Psoas muscle (tissue), 7 donors: ENCODE measurements at regions not wholly inside any gene's neighbourhood (a gene's known extent, or its start where the extent isn't known, plus 50 kb on each side); places are given as distances from the start of the nearest gene placed in this dataset.

ENCODE experiments used
- ATAC-seq, 4 donors: fragments of 200-7000 bp; cut with Tn5 transposase; one replicate each; pipeline ENCODE4 v1.9.1; 2020; ENCODE audit warnings: moderate library complexity in 3 of 4, mild to moderate bottlenecking in 2 of 4
- DNase-seq, 2 donors: peaks; one replicate each; pipeline ENCODE4 v3.0.0-alpha.2; 2020
- H3K27ac ChIP-seq: fragments of 200-600 bp; one replicate; pipeline ENCODE4 v1.8.0; 2022
- H3K27me3 ChIP-seq, 3 donors: fragments of 200-600 bp in 1 of 3; one replicate each; pipeline versions ENCODE4 v1.6.1 to v1.8.0; 2013 to 2022; ENCODE audit warnings: low read length in 2 of 3, mild to moderate bottlenecking in 2 of 3, moderate library complexity in 1 of 3; ENCODE audit not compliant: insufficient read depth in 3 of 3
- H3K36me3 ChIP-seq, 2 donors: fragments of 200-600 bp in 1 of 2; one replicate each; pipeline versions ENCODE4 v1.6.1 to v1.8.0; 2013 to 2022; ENCODE audit warnings: low read depth in 1 of 2, mild to moderate bottlenecking in 1 of 2, moderate library complexity in 1 of 2; ENCODE audit not compliant: insufficient read depth in 1 of 2
- H3K4me1 ChIP-seq: fragments of 200-600 bp; one replicate; pipeline ENCODE4 v1.8.0; 2022
- H3K4me3 ChIP-seq: fragments of 200-600 bp; one replicate; pipeline ENCODE4 v1.8.0; 2022; ENCODE audit warnings: mild to moderate bottlenecking
- H3K9me3 ChIP-seq: fragments of 200-600 bp; one replicate; pipeline ENCODE4 v1.8.0; 2022
- CTCF ChIP-seq: fragments of 200-600 bp; IDR thresholded peaks from one replicate; pipeline ENCODE4 v1.8.0; 2022; ENCODE audit warnings: antibody characterized with exemption
- WGBS, 3 donors: extraction: QIAGEN DNeasy Blood & Tissue Kit; methylation state at CpG; one replicate each; pipeline versions ENCODE4 v1.1.6 to v1.1.7; 2013; 5-methylcytosine and 5-hydroxymethylcytosine counted together
- intact Hi-C, 2 donors: fragments of 100-400 bp; cut with DNase I; formaldehyde crosslinking; loops; one replicate each; pipeline versions ENCODE4 v1.11.0 to v1.14.2; 2022
- donor health status: healthy with polysubstance abuse.
- donor health status: DM: no; HTN: no; CAD: no; lungs with moderate emphysema.
- donor health status: Bipolar disorder and iron deficiency.
- donor health status: healthy.
- donor health status: DM: yes; HTN: yes; CAD: no.
- donor health status: DM: no; HTN: no; CAD: no.
- donor health status: DM: yes; HTN: yes; CAD: no.

GRCh38 chr2:80889009-80889408, 584.5 kb upstream of the LRRTM1 start:
- DNase-seq (no peak), ATAC-seq (no peak)
- 40 to 43% (median 43%) methylated on average over 2 of the region's 2 CpGs for WGBS, 3 donors
- Histone ChIP-seq H3K4me3 (no peak overlapping the region), H3K27ac (no peak overlapping the region), H3K27me3 (no peaks in the 10 kb centered on the region), H3K36me3 (no peaks in the 10 kb centered on the region), H3K4me1 (no peaks in the 10 kb centered on the region), H3K9me3 (no peaks in the 10 kb centered on the region)
- TF ChIP-seq CTCF: no peak
- intact Hi-C loops: no loop called here

GRCh38 chr2:80887841-80888378, 583.4 kb upstream of the LRRTM1 start:
- no peak overlapping the region for H3K27ac ChIP-seq
- no peak for TF ChIP-seq CTCF
- no peak overlapping the region for H3K4me3 ChIP-seq
- no peak for ATAC-seq
- WGBS, 3 donors: 42 to 49% (median 47%) methylated on average over 2 of the region's 2 CpGs
- no peak for DNase-seq
- intact Hi-C loops: no loop called here
- no peaks in the 10 kb centered on the region for H3K36me3 ChIP-seq
- no peaks in the 10 kb centered on the region for H3K4me1 ChIP-seq
- no peaks in the 10 kb centered on the region for H3K27me3 ChIP-seq
- no peaks in the 10 kb centered on the region for H3K9me3 ChIP-seq

GRCh38 chr2:80874374-80874773, 569.8 kb upstream of the LRRTM1 start:
- Histone ChIP-seq H3K4me1 (no peaks in the 10 kb centered on the region), H3K4me3 (no peak overlapping the region), H3K27ac (no peak overlapping the region), H3K27me3 (no peaks in the 10 kb centered on the region), H3K36me3 (no peaks in the 10 kb centered on the region), H3K9me3 (no peaks in the 10 kb centered on the region)
- intact Hi-C loops: no loop called here
- WGBS, 3 donors: 48 to 66% (median 55%) methylated on average over 2 of the region's 2 CpGs
- TF ChIP-seq CTCF: no peak
- ATAC-seq (no peak), DNase-seq (no peak)

GRCh38 chr2:80869858-80870438, 565.4 kb upstream of the LRRTM1 start:
- ATAC-seq (no peak), DNase-seq (no peak)
- intact Hi-C loops: no loop called here
- Histone ChIP-seq H3K27me3 (no peaks in the 10 kb centered on the region), H3K4me3 (no peak overlapping the region), H3K4me1 (no peaks in the 10 kb centered on the region), H3K36me3 (no peaks in the 10 kb centered on the region), H3K9me3 (no peaks in the 10 kb centered on the region), H3K27ac (no peak overlapping the region)
- no peak for TF ChIP-seq CTCF
- WGBS, 3 donors: 73 to 78% (median 75%) methylated on average over 7 of the region's 7 CpGs

- Histone ChIP-seq H3K4me3 (no peak overlapping the region), H3K27me3 (no peaks in the 10 kb centered on the region), H3K9me3 (no peaks in the 10 kb centered on the region), H3K4me1 (no peaks in the 10 kb centered on the region), H3K27ac (no peak overlapping the region), H3K36me3 (no peaks in the 10 kb centered on the region)
- no peak for TF ChIP-seq CTCF
- 78 to 93% (median 87%) methylated on average over 4 of the region's 4 CpGs for WGBS, 3 donors
- no peak for DNase-seq
- no peak for ATAC-seq
- intact Hi-C loops: no loop called here
Measured at GRCh38 chr2:80863147-80863714, 558.7 kb upstream of the LRRTM1 start.
